Cardiac septum (tissue), 1 donor: ENCODE measurements at regions not wholly inside any gene's neighbourhood (a gene's known extent, or its start where the extent isn't known, plus 50 kb on each side); places are given as distances from the start of the nearest gene placed in this dataset.
"Not testable (repeated sequence)": the region's sequence is repeated elsewhere in the genome, so short reads cannot be mapped to it uniquely, and the experiment has no call there.

Experiments used
- DNase-seq: peaks from one replicate; pipeline ENCODE4 v3.0.0-alpha.2; 2020; ENCODE audit warnings: low spot score
- intact Hi-C: fragments of 100-400 bp; cut with DNase I; formaldehyde crosslinking; loops from one replicate; pipeline ENCODE4 v1.14.0; 2022
- donor health status: DM: no; HTN: no; CAD: no.

GRCh38 chr6:10080561-10080960 is 334.3 kb downstream of the TFAP2A start:
- intact Hi-C loops: no loop called here
- no peak for DNase-seq

- intact Hi-C loops: no loop called here
- no peak for DNase-seq
These were observed 336.3 kb downstream of the TFAP2A start for GRCh38 chr6:10078581-10078980.

- intact Hi-C loops, DNase-seq: not testable (repeated sequence)
These were observed 340.1 kb downstream of the TFAP2A start for GRCh38 chr6:10074726-10075125.

GRCh38 chr6:10073341-10073740 is 341.5 kb downstream of the TFAP2A start:
- no peak for DNase-seq
- intact Hi-C loops: no loop called here

- intact Hi-C loops: no loop called here
- no peak for DNase-seq
These were observed 343.1 kb downstream of the TFAP2A start for GRCh38 chr6:10071631-10072220.

GRCh38 chr6:10060004-10060403 is 354.9 kb downstream of the TFAP2A start:
- intact Hi-C loops: no loop called here

DNA sequence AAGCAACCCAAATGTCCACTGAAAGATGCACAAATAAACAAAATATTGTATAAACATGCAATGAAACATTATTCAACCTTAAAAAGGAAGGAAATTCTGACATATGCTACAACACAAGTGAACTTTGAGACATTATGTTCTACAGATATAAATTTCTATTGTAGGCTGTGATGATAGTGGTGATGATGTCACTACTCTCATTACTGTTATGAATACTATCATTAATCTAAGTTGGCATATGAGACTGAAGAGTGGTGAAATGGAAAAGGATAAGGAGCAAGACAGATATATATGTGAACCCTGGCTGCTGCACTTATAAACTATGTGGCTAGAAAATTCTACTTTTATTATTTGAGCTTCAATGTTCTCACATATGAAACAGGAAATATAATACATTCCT is 360.2 kb downstream of the TFAP2A start:
- intact Hi-C loops: no loop called here
- DNase-seq: no peak

More at GRCh38 chr6:10060004-10060403, 354.9 kb downstream of the TFAP2A start:
- DNase-seq: no peak

GRCh38 chr6:10051283-10051682 is 363.6 kb downstream of the TFAP2A start:
- intact Hi-C loops: no loop called here
- DNase-seq: no peak

GRCh38 chr6:10048370-10049297 is 366.2 kb downstream of the TFAP2A start:
- intact Hi-C loops: no loop called here

DNA sequence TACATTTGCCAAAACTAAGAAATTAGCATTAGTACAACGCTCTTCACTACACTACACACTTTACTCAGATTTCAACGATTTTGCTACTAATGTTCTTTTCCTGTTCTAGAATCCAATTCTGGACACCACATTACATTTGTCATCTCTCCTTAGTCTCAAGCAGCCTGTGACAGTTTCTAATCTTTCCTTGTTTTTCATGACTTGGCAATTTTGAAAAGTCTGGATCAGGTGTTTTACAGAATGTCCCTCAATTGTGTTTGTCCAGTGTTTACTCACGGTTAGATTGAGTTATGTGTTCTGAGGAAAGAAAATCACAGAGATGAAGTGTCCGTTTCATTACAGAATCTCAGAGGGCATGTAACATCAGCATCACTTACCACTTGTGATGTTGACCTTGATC is 372.6 kb downstream of the TFAP2A start:
- intact Hi-C loops: no loop called here
- DNase-seq: no peak

More at GRCh38 chr6:10048370-10049297, 366.2 kb downstream of the TFAP2A start:
- no peak for DNase-seq

DNA sequence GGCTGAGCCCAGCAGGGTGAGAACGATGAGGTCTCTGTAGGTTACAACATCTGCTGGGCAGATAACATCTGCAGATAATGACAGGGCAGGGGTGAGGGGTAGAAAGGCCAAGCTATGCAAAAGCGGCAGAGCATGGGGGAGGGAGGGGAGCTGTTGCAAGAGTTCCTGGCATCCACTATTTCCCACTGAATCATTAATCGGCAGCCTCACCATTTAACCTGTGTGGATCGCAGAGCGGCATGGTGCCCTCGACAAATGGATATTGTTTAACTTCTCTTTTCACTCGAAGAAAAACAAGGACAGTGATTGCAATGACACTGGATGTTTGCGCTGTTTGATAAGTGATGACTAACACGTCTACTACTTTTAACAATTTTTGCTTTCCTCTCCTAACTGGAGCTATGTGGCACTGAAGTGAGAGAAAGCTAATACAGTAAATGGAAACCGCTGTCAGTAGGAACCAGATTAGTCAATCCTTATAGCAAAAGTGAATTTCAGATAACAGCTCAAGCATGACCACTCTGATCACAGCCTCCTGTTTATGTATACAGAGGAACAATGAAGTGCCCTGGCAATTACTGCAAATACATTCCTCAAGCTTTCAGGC is 381.5 kb downstream of the TFAP2A start:
- DNase-seq: no peak
- intact Hi-C loops: no loop called here

- intact Hi-C loops: no loop called here
- DNase-seq: no peak
These were observed 383.3 kb downstream of the TFAP2A start for GRCh38 chr6:10031617-10032016.

GRCh38 chr6:10030942-10031537 is 383.8 kb downstream of the TFAP2A start:
- intact Hi-C loops: no loop called here
- DNase-seq: no peak

- no peak for DNase-seq
- intact Hi-C loops: no loop called here
These were observed 386.7 kb downstream of the TFAP2A start for GRCh38 chr6:10028222-10028621.

- intact Hi-C loops: no loop called here
- DNase-seq: no peak
These were observed 395.0 kb downstream of the TFAP2A start for GRCh38 chr6:10019851-10020250.

- no peak for DNase-seq
- intact Hi-C loops: no loop called here
These were observed 400.3 kb downstream of the TFAP2A start for GRCh38 chr6:10014557-10014956.

DNA sequence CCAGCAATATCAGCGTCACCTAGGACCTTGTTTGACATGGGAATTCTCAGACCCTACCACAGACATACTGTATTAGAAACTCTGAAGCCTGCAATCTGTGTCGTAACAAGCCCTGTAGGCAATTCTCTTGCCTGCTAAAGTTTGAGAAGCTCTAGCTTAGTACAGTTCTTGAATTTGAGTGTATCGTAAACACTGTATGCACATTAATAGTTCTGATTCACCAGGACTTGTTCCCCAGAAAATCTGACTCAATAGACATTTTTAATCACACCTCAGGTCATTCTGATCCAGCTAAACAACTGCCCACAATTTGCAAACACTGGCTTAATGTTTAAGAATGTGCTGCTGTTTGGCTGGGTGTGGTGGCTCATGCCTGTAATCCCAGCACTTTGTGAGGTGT is 414.3 kb downstream of the TFAP2A start:
- intact Hi-C loops: no loop called here
- DNase-seq: no peak

DNA sequence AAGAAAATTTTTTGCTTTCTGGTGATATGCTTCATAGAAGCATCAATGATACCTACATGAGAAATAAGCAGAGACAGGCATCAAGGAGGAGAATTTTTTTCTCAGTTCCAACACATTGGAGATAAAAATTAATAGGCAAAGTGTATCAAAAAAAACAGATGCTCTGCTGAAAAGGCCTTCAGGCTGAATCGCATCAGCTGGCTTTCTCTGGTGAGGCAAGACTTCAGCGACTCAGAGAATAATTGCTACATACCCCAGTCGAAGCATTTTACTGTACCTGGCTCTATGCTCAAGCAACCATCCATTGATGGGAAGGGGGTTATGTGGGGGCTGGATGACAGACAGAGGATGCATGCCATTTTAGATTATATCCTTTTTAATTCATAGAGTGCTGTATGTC is 415.1 kb downstream of the TFAP2A start:
- intact Hi-C loops: no loop called here
- no peak for DNase-seq

- intact Hi-C loops: no loop called here
- no peak for DNase-seq
These were observed 428.6 kb downstream of the TFAP2A start for GRCh38 chr6:9986273-9986672.

DNA sequence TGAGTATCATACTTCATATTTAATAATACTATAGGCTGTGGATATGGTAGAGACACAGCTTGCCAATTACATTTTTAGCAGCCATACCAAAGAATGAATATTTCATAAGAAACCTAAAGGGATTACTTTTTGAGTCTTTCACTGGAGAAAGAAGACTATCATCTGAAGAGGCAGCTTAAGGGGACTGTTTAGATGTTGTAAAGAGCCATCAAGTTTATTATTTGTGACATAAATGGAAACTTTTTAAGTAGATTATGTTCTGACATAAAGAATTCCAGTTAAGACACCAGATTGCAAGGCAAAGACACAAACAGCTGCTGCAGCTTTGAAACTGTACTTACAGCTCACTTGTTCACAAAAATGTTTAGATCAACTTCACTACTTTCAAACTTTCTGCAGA is 429.4 kb downstream of the TFAP2A start:
- intact Hi-C loops: no loop called here
- DNase-seq: no peak
